Fibroblast of lung (primary cell): ENCODE measurements at regions not wholly inside any gene's neighbourhood (a gene's known extent, or its start where the extent isn't known, plus 50 kb on each side); places are given as distances from the start of the nearest gene placed in this dataset.

Experiments used
- DNase-seq, 2 donors: peaks; one replicate each; pipeline versions ENCODE4 v3.0.0 to v3.0.0-alpha.2; 2010; ENCODE audit warnings: low read depth in 2 of 2
- H2AFZ ChIP-seq: 2 replicates; pipeline ENCODE4 v1.5.1; 2012; ENCODE audit warnings: low read length, control low read depth, inconsistent platforms
- H3K27ac ChIP-seq: 2 replicates; pipeline ENCODE4 v1.5.1; 2011; ENCODE audit warnings: low read length, control low read depth; ENCODE audit not compliant: insufficient read depth
- H3K27me3 ChIP-seq: 2 replicates; pipeline ENCODE4 v1.5.1; 2011; ENCODE audit warnings: mild to moderate bottlenecking, low read length; ENCODE audit not compliant: control insufficient read depth, insufficient read depth
- H3K36me3 ChIP-seq: 2 replicates; pipeline ENCODE4 v1.5.1; 2011; ENCODE audit warnings: low read length; ENCODE audit not compliant: control insufficient read depth, insufficient read depth
- H3K4me1 ChIP-seq: 2 replicates; pipeline ENCODE4 v1.5.1; 2011; ENCODE audit warnings: low read length; ENCODE audit not compliant: control insufficient read depth, insufficient read depth; ENCODE audit errors: extremely low read depth
- H3K4me2 ChIP-seq: 2 replicates; pipeline ENCODE4 v1.5.1; 2011; ENCODE audit warnings: low read length, control low read depth; ENCODE audit not compliant: insufficient read depth; ENCODE audit errors: extremely low read depth
- H3K4me3 ChIP-seq, 4 experiments: fragments of 200-600 bp in 1 of 4; sonication (generic) in 1 of 4; replicated peaks in 1 of 4; 2 replicates each; pipeline ENCODE4 v1.5.1; 2011 to 2016; ENCODE audit warnings: low read length in 4 of 4, low read depth in 3 of 4, mild to moderate bottlenecking in 3 of 4, control low read depth in 2 of 4, inconsistent platforms in 1 of 4, mixed read lengths in 1 of 4; ENCODE audit not compliant: insufficient read depth in 1 of 4; ENCODE audit errors: control extremely low read depth in 1 of 4
- H3K79me2 ChIP-seq: 2 replicates; pipeline ENCODE4 v1.5.1; 2012; ENCODE audit warnings: mild to moderate bottlenecking, low read length, inconsistent platforms; ENCODE audit not compliant: control insufficient read depth, insufficient read depth
- H3K9ac ChIP-seq: 2 replicates; pipeline ENCODE4 v1.5.1; 2011; ENCODE audit warnings: mild to moderate bottlenecking, low read length, control low read depth; ENCODE audit not compliant: insufficient read depth
- H3K9me3 ChIP-seq: 2 replicates; pipeline ENCODE4 v1.5.1; 2012; ENCODE audit warnings: low read depth, low read length; ENCODE audit not compliant: control insufficient read depth, insufficient read depth
- H4K20me1 ChIP-seq: 2 replicates; pipeline ENCODE4 v1.5.1; 2011; ENCODE audit warnings: low read length; ENCODE audit not compliant: control insufficient read depth, insufficient read depth; ENCODE audit errors: extremely low read depth
- EZH2 ChIP-seq: IDR thresholded peaks from 2 replicates; pipeline ENCODE4 v1.5.1; 2012; ENCODE audit warnings: low read length, control low read depth, mild to moderate bottlenecking; ENCODE audit errors: missing control alignments
- TF ChIP-seq, protein P1 (sequence below), 2 donors: IDR thresholded peaks in 1 of 2; conservative IDR thresholded peaks in 1 of 2; 1 replicate in 1 of 2; 2 replicates in 1 of 2; pipeline ENCODE4 v1.5.1; 2011 to 2012; ENCODE audit warnings: low read length in 2 of 2, control low read depth in 1 of 2, inconsistent platforms in 1 of 2, low read depth in 1 of 2, mild to moderate bottlenecking in 1 of 2

DNA sequence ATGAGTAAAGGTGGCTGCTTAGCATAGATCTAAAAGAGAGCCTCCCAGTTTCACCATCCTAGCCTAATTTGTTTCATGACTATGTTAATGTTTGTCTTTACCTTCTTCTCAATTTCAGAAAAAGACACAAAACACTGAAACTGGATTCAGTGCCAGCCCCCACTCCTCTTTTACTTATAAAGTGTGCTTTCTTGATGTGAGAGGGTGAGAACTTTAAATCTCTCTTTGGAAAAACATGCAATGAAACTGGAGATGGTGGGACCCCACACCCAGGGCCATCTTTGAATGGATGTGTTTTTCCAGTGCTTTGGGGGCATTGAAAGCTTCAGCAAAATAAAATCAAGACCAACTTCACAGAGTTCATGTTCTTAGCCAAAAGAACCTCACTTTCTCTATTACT is 185.9 kb downstream of the CYRIA start:
- no peaks in the 10 kb centered on the region for H4K20me1 ChIP-seq
- no peaks in the 10 kb centered on the region for H3K4me1 ChIP-seq
- DNase-seq = no peak
- no peak overlapping the region for H3K4me2 ChIP-seq
- no peak overlapping the region for H3K4me3 ChIP-seq
- TF ChIP-seq, protein P1, sequence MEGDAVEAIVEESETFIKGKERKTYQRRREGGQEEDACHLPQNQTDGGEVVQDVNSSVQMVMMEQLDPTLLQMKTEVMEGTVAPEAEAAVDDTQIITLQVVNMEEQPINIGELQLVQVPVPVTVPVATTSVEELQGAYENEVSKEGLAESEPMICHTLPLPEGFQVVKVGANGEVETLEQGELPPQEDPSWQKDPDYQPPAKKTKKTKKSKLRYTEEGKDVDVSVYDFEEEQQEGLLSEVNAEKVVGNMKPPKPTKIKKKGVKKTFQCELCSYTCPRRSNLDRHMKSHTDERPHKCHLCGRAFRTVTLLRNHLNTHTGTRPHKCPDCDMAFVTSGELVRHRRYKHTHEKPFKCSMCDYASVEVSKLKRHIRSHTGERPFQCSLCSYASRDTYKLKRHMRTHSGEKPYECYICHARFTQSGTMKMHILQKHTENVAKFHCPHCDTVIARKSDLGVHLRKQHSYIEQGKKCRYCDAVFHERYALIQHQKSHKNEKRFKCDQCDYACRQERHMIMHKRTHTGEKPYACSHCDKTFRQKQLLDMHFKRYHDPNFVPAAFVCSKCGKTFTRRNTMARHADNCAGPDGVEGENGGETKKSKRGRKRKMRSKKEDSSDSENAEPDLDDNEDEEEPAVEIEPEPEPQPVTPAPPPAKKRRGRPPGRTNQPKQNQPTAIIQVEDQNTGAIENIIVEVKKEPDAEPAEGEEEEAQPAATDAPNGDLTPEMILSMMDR (conservative IDR thresholded peaks at IDR 0.05 in 1 of 2, IDR thresholded peaks at IDR 0.05 in 1 of 2; ENCODE audit: low read depth in 1 of 2, low read length in 2 of 2) = no peak
- no peak for TF ChIP-seq EZH2
- H3K27ac ChIP-seq = no peak overlapping the region
- no peak overlapping the region for H3K9ac ChIP-seq
- no peaks in the 10 kb centered on the region for H3K79me2 ChIP-seq
- H3K36me3 ChIP-seq = no peaks in the 10 kb centered on the region
- H3K9me3 ChIP-seq = no peaks in the 10 kb centered on the region
- no peak overlapping the region for H2AFZ ChIP-seq
- no peaks in the 10 kb centered on the region for H3K27me3 ChIP-seq

DNA sequence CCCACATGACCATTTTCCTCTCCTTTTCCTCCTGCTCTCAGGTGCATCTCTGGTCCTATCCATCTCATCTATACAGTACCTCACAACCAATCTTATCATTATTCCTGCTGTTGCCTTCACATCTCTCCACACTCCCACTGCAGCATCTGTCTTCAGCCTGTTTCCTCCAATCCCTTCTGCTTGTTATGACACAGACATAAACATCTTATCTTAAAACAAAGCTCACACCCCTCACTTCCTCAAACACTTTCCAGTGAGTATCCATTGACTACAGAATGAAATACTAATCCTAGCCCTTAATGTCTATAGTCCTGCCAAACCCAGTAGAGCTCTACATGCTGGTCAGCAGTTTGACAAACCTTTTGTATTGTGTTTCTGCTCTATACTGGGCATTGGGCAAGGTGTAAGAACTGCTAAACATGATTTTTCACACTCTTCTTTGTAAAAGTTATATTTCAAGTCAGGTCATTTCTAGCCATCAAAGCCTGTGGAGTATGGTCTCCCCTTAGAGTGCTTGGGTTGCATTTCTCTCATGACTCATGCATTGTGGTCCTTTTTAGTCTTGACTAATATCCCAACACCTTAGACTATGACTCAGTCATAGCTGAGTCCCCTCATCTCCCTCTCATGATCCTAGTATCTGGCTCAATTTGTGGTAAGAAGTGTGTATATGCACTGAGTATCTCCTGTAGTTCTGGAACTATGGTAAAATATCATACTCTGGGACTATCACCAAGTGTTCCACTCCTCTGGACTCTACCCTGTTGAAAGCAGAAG is 187.0 kb downstream of the CYRIA start:
- H2AFZ ChIP-seq = no peak overlapping the region
- no peaks in the 10 kb centered on the region for H3K79me2 ChIP-seq
- no peak for DNase-seq
- no peaks in the 10 kb centered on the region for H3K36me3 ChIP-seq
- TF ChIP-seq, protein P1 (conservative IDR thresholded peaks at IDR 0.05 in 1 of 2, IDR thresholded peaks at IDR 0.05 in 1 of 2; ENCODE audit: low read depth in 1 of 2, low read length in 2 of 2) = no peak
- no peak for TF ChIP-seq EZH2
- H3K9me3 ChIP-seq = no peaks in the 10 kb centered on the region
- H3K27ac ChIP-seq = no peak overlapping the region
- H4K20me1 ChIP-seq = no peaks in the 10 kb centered on the region
- H3K9ac ChIP-seq = no peak overlapping the region
- no peaks in the 10 kb centered on the region for H3K27me3 ChIP-seq
- H3K4me3 ChIP-seq = no peak overlapping the region
- no peak overlapping the region for H3K4me2 ChIP-seq
- H3K4me1 ChIP-seq = no peaks in the 10 kb centered on the region

DNA sequence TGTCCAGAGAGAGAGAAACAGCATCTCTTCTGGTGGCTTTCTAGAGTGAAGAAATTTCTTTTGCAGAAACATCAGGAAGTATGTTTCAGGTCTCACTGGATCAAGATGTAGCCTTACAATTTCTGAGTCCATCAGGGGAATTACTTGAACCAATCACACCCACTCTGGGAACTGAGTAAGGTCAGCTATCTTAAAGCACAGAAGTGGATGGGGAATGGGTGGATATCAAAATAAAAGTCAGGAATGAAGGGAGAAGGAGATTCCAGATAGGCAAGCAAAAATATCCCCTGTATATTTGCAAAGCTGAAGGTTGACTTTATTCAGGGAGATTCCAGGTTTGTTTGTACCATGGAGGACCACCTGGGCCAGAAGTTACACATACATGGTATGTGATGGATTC is 188.0 kb downstream of the CYRIA start:
- no peaks in the 10 kb centered on the region for H3K27me3 ChIP-seq
- H3K9ac ChIP-seq = no peak overlapping the region
- no peak for DNase-seq
- no peak overlapping the region for H3K4me3 ChIP-seq
- H3K9me3 ChIP-seq = no peaks in the 10 kb centered on the region
- H3K36me3 ChIP-seq = no peaks in the 10 kb centered on the region
- H3K4me2 ChIP-seq = no peak overlapping the region
- no peaks in the 10 kb centered on the region for H3K79me2 ChIP-seq
- H4K20me1 ChIP-seq = no peaks in the 10 kb centered on the region
- no peaks in the 10 kb centered on the region for H3K4me1 ChIP-seq
- H2AFZ ChIP-seq = no peak overlapping the region
- no peak overlapping the region for H3K27ac ChIP-seq
- TF ChIP-seq EZH2 = no peak
- TF ChIP-seq, protein P1 (conservative IDR thresholded peaks at IDR 0.05 in 1 of 2, IDR thresholded peaks at IDR 0.05 in 1 of 2; ENCODE audit: low read depth in 1 of 2, low read length in 2 of 2) = no peak
